PC-3 (cell line): ENCODE measurements at regions not wholly inside any gene's neighbourhood (a gene's known extent, or its start where the extent isn't known, plus 50 kb on each side); places are given as distances from the start of the nearest gene placed in this dataset.

Source experiments
- ATAC-seq: fragments of 200-7000 bp; cut with Tn5 transposase; 2 replicates; pipeline ENCODE4 v1.9.1; 2020; ENCODE audit warnings: mild to moderate bottlenecking, moderate library complexity
- BruUV-seq: library from RNA; stranded (reverse); fragments of 400-500 nt; replicated peaks from 2 replicates; lab custom pipeline; 2021; lab: Mats Ljungman, UMichigan
- CTCF ChIA-PET: fragments of 300-600 bp; sonication (Branson Sonifier 250); formaldehyde crosslinking; loops from one replicate; lab custom pipeline; 2022; ENCODE audit warnings: antibody characterized with exemption; lab: Charles Lee
- POLR2A ChIA-PET: fragments of 300-600 bp; sonication (Branson Sonifier 250); formaldehyde crosslinking; loops from one replicate; lab custom pipeline; 2022; ENCODE audit warnings: antibody characterized with exemption; ENCODE audit not compliant: unreplicated experiment; lab: Charles Lee
- DNase-seq: peaks from one replicate; pipeline ENCODE4 v3.0.0-alpha.2; 2015
- H2AFZ ChIP-seq: fragments of 300-600 bp; sonication (generic); 2 replicates; pipeline ENCODE4 v1.6.0; 2016; ENCODE audit warnings: antibody characterized with exemption, low read length
- H3F3A ChIP-seq: fragments of 300-600 bp; sonication (generic); one replicate; pipeline ENCODE4 v1.6.0; 2017; ENCODE audit warnings: antibody characterized with exemption, low read length, control low read depth, mild to moderate bottlenecking; ENCODE audit not compliant: unreplicated experiment
- H3K27ac ChIP-seq: fragments of 300-600 bp; sonication (generic); 2 replicates; pipeline ENCODE4 v1.5.1; 2016; ENCODE audit warnings: mild to moderate bottlenecking, low read length
- H3K27me3 ChIP-seq: fragments of 300-600 bp; sonication (generic); 2 replicates; pipeline ENCODE4 v1.6.1; 2016; ENCODE audit warnings: low read length, mixed read lengths
- H3K36me3 ChIP-seq: fragments of 300-600 bp; sonication (generic); 2 replicates; pipeline ENCODE4 v1.6.1; 2016; ENCODE audit warnings: low read depth, mixed run types, low read length, mixed read lengths
- H3K4me1 ChIP-seq: fragments of 300-600 bp; sonication (generic); 2 replicates; pipeline ENCODE4 v1.5.1; 2016; ENCODE audit warnings: low read length; ENCODE audit not compliant: insufficient read depth
- H3K4me2 ChIP-seq: fragments of 300-600 bp; sonication (generic); 2 replicates; pipeline ENCODE4 v1.6.0; 2016; ENCODE audit warnings: low read length
- H3K4me3 ChIP-seq: fragments of 300-600 bp; sonication (generic); 2 replicates; pipeline ENCODE4 v1.5.1; 2016; ENCODE audit warnings: mild to moderate bottlenecking, low read length, mixed read lengths
- H3K79me2 ChIP-seq: fragments of 300-600 bp; sonication (generic); 2 replicates; pipeline ENCODE4 v1.6.1; 2017; ENCODE audit warnings: low read length, mixed read lengths
- H3K9ac ChIP-seq: fragments of 300-600 bp; sonication (generic); 2 replicates; pipeline ENCODE4 v1.6.0; 2016; ENCODE audit warnings: mild to moderate bottlenecking, low read length
- H3K9me2 ChIP-seq: fragments of 300-600 bp; sonication (generic); replicated peaks from 2 replicates; pipeline ENCODE4 v1.6.1; 2016; ENCODE audit warnings: mixed run types, low read length, mixed read lengths
- H3K9me3 ChIP-seq: fragments of 300-600 bp; sonication (generic); 2 replicates; pipeline ENCODE4 v1.6.1; 2016; ENCODE audit warnings: low read length, mixed read lengths
- H4K20me1 ChIP-seq: fragments of 300-600 bp; sonication (generic); 2 replicates; pipeline ENCODE4 v1.6.1; 2016; ENCODE audit warnings: low read length, mixed read lengths
- EZH2 ChIP-seq: fragments of 300-600 bp; sonication (generic); IDR thresholded peaks from one replicate; pipeline ENCODE4 v1.6.1; 2017; ENCODE audit warnings: antibody characterized with exemption, mild to moderate bottlenecking, low read length; ENCODE audit not compliant: unreplicated experiment
- EZH2phosphoT487 ChIP-seq: fragments of 300-600 bp; sonication (generic); IDR thresholded peaks from 2 replicates; pipeline ENCODE4 v1.6.1; 2018; ENCODE audit warnings: mild to moderate bottlenecking, antibody characterized with exemption, low read length, borderline replicate concordance
- intact Hi-C: fragments of 100-400 bp; cut with micrococcal nuclease; formaldehyde crosslinking; loops from 2 replicates; pipeline ENCODE4 v1.9.0; 2023
- TF ChIP-seq, protein P1 (sequence below): fragments of 300-600 bp; sonication (generic); conservative IDR thresholded peaks from 2 replicates; pipeline ENCODE4 v1.5.1; 2017; ENCODE audit warnings: antibody characterized with exemption, low read depth, mild to moderate bottlenecking, low read length

DNA sequence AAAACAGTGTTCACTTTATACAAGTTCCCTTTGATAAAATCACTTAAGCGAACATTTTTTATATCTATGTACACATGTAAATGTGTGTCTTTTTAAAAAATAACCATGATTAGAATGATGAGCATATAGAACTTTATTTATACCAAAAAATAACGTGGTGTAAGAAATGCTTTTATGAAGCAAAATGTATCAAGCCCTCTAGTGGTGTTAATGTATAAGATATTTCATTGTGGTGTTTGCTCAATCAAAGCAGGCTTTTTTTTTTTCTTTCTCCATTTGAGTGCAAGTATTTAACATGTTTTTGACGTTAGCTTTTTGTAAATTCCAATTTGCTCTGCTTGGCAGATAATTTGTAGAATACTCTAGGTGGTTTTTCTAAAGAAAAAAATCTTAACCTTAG, 2092.4 kb upstream of the TENM3 start:
- no peaks in the 10 kb centered on the region for H3F3A ChIP-seq
- intact Hi-C loops, result no loop called here

GRCh38 chr4:180152831-180153230, 2090.4 kb upstream of the TENM3 start:
- no peak overlapping the region for H2AFZ ChIP-seq
- H3F3A ChIP-seq, result no peaks in the 10 kb centered on the region
- ATAC-seq, result no peak
- no peaks in the 10 kb centered on the region for H3K9me3 ChIP-seq
- intact Hi-C loops, result no loop called here
- ChIA-PET CTCF (no interaction called here), POLR2A (no interaction called here)
- H3K9me2 ChIP-seq, result no peaks in the 10 kb centered on the region
- H3K79me2 ChIP-seq, result no peaks in the 10 kb centered on the region
- no TSS peak for BruUV-seq
- no peak for DNase-seq
- no peaks in the 10 kb centered on the region for H4K20me1 ChIP-seq
- H3K4me3 ChIP-seq, result no peak overlapping the region
- no peaks in the 10 kb centered on the region for H3K36me3 ChIP-seq
- H3K9ac ChIP-seq, result no peak overlapping the region
- no peak overlapping the region for H3K27ac ChIP-seq
- no peak overlapping the region for H3K4me2 ChIP-seq
- no peaks in the 10 kb centered on the region for H3K4me1 ChIP-seq
- TF ChIP-seq, protein P1, sequence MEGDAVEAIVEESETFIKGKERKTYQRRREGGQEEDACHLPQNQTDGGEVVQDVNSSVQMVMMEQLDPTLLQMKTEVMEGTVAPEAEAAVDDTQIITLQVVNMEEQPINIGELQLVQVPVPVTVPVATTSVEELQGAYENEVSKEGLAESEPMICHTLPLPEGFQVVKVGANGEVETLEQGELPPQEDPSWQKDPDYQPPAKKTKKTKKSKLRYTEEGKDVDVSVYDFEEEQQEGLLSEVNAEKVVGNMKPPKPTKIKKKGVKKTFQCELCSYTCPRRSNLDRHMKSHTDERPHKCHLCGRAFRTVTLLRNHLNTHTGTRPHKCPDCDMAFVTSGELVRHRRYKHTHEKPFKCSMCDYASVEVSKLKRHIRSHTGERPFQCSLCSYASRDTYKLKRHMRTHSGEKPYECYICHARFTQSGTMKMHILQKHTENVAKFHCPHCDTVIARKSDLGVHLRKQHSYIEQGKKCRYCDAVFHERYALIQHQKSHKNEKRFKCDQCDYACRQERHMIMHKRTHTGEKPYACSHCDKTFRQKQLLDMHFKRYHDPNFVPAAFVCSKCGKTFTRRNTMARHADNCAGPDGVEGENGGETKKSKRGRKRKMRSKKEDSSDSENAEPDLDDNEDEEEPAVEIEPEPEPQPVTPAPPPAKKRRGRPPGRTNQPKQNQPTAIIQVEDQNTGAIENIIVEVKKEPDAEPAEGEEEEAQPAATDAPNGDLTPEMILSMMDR, result no peak
- TF ChIP-seq EZH2 (no peak), EZH2phosphoT487 (no peak)
- H3K27me3 ChIP-seq, result no peaks in the 10 kb centered on the region

More for the DNA sequence above, 2092.4 kb upstream of the TENM3 start:
- H3K9me3 ChIP-seq, result no peaks in the 10 kb centered on the region
- no peak overlapping the region for H3K27ac ChIP-seq
- ATAC-seq (no peak), DNase-seq (peak; percentile 27)
- no peak overlapping the region for H2AFZ ChIP-seq
- CTCF ChIA-PET, result no interaction called here
- no peaks in the 10 kb centered on the region for H3K4me1 ChIP-seq
- no peaks in the 10 kb centered on the region for H3K79me2 ChIP-seq
- H3K4me3 ChIP-seq, result no peak overlapping the region
- no peak overlapping the region for H3K4me2 ChIP-seq
- TF ChIP-seq, protein P1, result peak; percentile 65
- no peak for TF ChIP-seq EZH2phosphoT487
- H3K9me2 ChIP-seq, result no peaks in the 10 kb centered on the region
- H3K9ac ChIP-seq, result no peak overlapping the region
- no peaks in the 10 kb centered on the region for H4K20me1 ChIP-seq
- BruUV-seq, result no TSS peak
- POLR2A ChIA-PET, result no interaction called here
- H3K36me3 ChIP-seq, result no peaks in the 10 kb centered on the region
- no peaks in the 10 kb centered on the region for H3K27me3 ChIP-seq

GRCh38 chr4:180153587-180153986, 2089.6 kb upstream of the TENM3 start:
- Histone ChIP-seq H3K4me1 (no peaks in the 10 kb centered on the region), H2AFZ (no peak overlapping the region), H3F3A (no peaks in the 10 kb centered on the region), H4K20me1 (no peaks in the 10 kb centered on the region), H3K9ac (no peak overlapping the region), H3K9me3 (no peaks in the 10 kb centered on the region), H3K79me2 (no peaks in the 10 kb centered on the region), H3K4me2 (no peak overlapping the region), H3K4me3 (no peak overlapping the region), H3K36me3 (no peaks in the 10 kb centered on the region), H3K27ac (no peak overlapping the region), H3K9me2 (no peaks in the 10 kb centered on the region), H3K27me3 (no peaks in the 10 kb centered on the region)
- no peak for TF ChIP-seq EZH2phosphoT487
- no peak for TF ChIP-seq EZH2
- TF ChIP-seq, protein P1, result no peak
- POLR2A ChIA-PET, result no interaction called here
- DNase-seq (no peak), ATAC-seq (no peak)
- intact Hi-C loops, result no loop called here
- CTCF ChIA-PET, result no interaction called here
- BruUV-seq, result no TSS peak
